Naive thymus-derived CD4-positive, alpha-beta T cell (primary cell): ENCODE measurements at regions not wholly inside any gene's neighbourhood (a gene's known extent, or its start where the extent isn't known, plus 50 kb on each side); places are given as distances from the start of the nearest gene placed in this dataset.
A peak's percentile ranks its signal among the peaks of the same experiment; 100 is the strongest.

ENCODE experiments used
- ATAC-seq: fragments of 150-1000 bp; cut with Tn5 transposase; 2 replicates; pipeline ENCODE4 v1.10.0; 2021; ENCODE audit warnings: mild to moderate bottlenecking, moderate library complexity
- CTCF ChIA-PET: fragments of 350-600 bp; sonication (Branson Sonifier 250); formaldehyde crosslinking; loops from one replicate; lab custom pipeline; 2021; ENCODE audit warnings: antibody characterized with exemption; lab: Charles Lee
- POLR2A ChIA-PET: fragments of 350-600 bp; sonication (Branson Sonifier 250); formaldehyde crosslinking; loops from one replicate; lab custom pipeline; 2021; ENCODE audit warnings: antibody characterized with exemption, inconsistent platforms; lab: Charles Lee
- DNase-seq, 9 donors: peaks; one replicate each; pipeline versions ENCODE4 v3.0.0 to v3.0.0-alpha.2; 2020 to 2022; ENCODE audit warnings: mixed read lengths in 1 of 9
- H3K27ac ChIP-seq: one replicate; pipeline ENCODE4 v1.7.0; 2013; ENCODE audit warnings: mild to moderate bottlenecking, low read depth, low read length, moderate library complexity
- H3K27me3 ChIP-seq, 2 donors: one replicate each; pipeline ENCODE4 v1.7.0; 2013; ENCODE audit warnings: low read length in 2 of 2, mild to moderate bottlenecking in 2 of 2, moderate library complexity in 2 of 2; ENCODE audit not compliant: control insufficient read depth in 2 of 2, insufficient read depth in 2 of 2
- H3K36me3 ChIP-seq, 3 experiments: 1 replicate in 2 of 3; 2 replicates in 1 of 3; pipeline ENCODE4 v1.7.0; 2013; ENCODE audit warnings: low read length in 3 of 3, mild to moderate bottlenecking in 3 of 3, moderate library complexity in 1 of 3; ENCODE audit not compliant: insufficient read depth in 3 of 3, control insufficient read depth in 2 of 3
- H3K4me1 ChIP-seq, 2 donors: one replicate each; pipeline ENCODE4 v1.7.0; 2013; ENCODE audit warnings: low read length in 2 of 2, mild to moderate bottlenecking in 2 of 2, moderate library complexity in 1 of 2; ENCODE audit not compliant: control insufficient read depth in 2 of 2, insufficient read depth in 2 of 2
- H3K4me3 ChIP-seq: 2 replicates; pipeline ENCODE4 v1.7.0; 2013; ENCODE audit warnings: mild to moderate bottlenecking, low read length
- H3K9me3 ChIP-seq, 3 experiments: 1 replicate in 2 of 3; 2 replicates in 1 of 3; pipeline ENCODE4 v1.7.0; 2013; ENCODE audit warnings: low read length in 3 of 3; ENCODE audit not compliant: control insufficient read depth in 2 of 3
- H3K27ac Mint-ChIP-seq, 9 donors: one replicate each; pipeline ENCODE4 v1.8.0; 2020 to 2022; ENCODE audit warnings: mixed read lengths in 9 of 9, mild to moderate bottlenecking in 8 of 9, moderate library complexity in 5 of 9, inconsistent platforms in 2 of 9
- H3K27me3 Mint-ChIP-seq, 5 donors: one replicate each; pipeline ENCODE4 v1.8.0; 2021 to 2022; ENCODE audit warnings: mixed read lengths in 5 of 5, mild to moderate bottlenecking in 1 of 5
- H3K36me3 Mint-ChIP-seq, 5 donors: one replicate each; pipeline ENCODE4 v1.8.0; 2020 to 2022; ENCODE audit warnings: mixed read lengths in 5 of 5, mild to moderate bottlenecking in 3 of 5, inconsistent platforms in 1 of 5
- H3K4me1 Mint-ChIP-seq, 7 donors: one replicate each; pipeline ENCODE4 v1.8.0; 2020 to 2022; ENCODE audit warnings: mixed read lengths in 7 of 7, mild to moderate bottlenecking in 3 of 7, inconsistent platforms in 1 of 7
- H3K4me3 Mint-ChIP-seq, 10 donors: one replicate each; pipeline ENCODE4 v1.8.0; 2020 to 2022; ENCODE audit warnings: mild to moderate bottlenecking in 10 of 10, mixed read lengths in 10 of 10, moderate library complexity in 6 of 10, inconsistent platforms in 2 of 10
- H3K9me3 Mint-ChIP-seq, 11 donors: one replicate each; pipeline ENCODE4 v1.8.0; 2020 to 2022; ENCODE audit warnings: mixed read lengths in 11 of 11, mild to moderate bottlenecking in 4 of 11, inconsistent platforms in 1 of 11, moderate library complexity in 1 of 11
- intact Hi-C, 2 donors: fragments of 100-400 bp; cut with micrococcal nuclease; formaldehyde crosslinking; loops; one replicate each; pipeline ENCODE4 v1.15.1; 2023

DNA sequence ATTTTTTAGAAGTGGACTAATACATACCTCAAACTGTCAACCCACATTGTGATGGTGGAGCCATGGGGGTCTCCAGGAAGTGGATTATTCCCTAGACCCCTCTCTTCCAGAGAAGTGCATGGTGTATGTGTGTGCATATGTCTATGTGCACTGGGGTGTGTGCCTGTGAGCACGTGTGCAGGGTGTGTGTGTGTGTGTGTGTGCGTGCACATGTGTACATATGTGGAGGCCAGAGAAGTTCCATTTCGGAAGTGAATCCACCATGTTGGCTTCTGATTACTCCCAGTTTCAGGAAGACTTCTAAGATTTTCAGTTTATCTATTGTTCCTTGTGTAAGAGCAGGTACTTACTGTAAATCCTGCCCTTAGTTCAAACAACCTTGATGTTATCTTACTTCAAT is 208.5 kb upstream of the SULF2 start:
- no peaks in the 10 kb centered on the region for H3K9me3 ChIP-seq
- no peaks in the 10 kb centered on the region for H3K36me3 ChIP-seq
- no peaks in the 10 kb centered on the region for H3K4me1 Mint-ChIP-seq
- ChIA-PET CTCF (no interaction called here), POLR2A (no interaction called here)
- H3K27me3 ChIP-seq = no peaks in the 10 kb centered on the region
- ATAC-seq = no peak
- H3K4me3 ChIP-seq = no peak overlapping the region
- H3K4me1 ChIP-seq = no peaks in the 10 kb centered on the region
- no peak overlapping the region for H3K4me3 Mint-ChIP-seq
- peaks cover 0 to 9% (median 0%) of the 10 kb centered on the region in 11 donors for H3K9me3 Mint-ChIP-seq
- intact Hi-C loops = no loop called here
- H3K27ac ChIP-seq = no peak overlapping the region
- H3K27ac Mint-ChIP-seq = no peak overlapping the region
- DNase-seq = no peak
- peaks cover 8 to 25% (median 15%) of the 10 kb centered on the region in 5 donors for H3K27me3 Mint-ChIP-seq
- no peaks in the 10 kb centered on the region for H3K36me3 Mint-ChIP-seq

DNA sequence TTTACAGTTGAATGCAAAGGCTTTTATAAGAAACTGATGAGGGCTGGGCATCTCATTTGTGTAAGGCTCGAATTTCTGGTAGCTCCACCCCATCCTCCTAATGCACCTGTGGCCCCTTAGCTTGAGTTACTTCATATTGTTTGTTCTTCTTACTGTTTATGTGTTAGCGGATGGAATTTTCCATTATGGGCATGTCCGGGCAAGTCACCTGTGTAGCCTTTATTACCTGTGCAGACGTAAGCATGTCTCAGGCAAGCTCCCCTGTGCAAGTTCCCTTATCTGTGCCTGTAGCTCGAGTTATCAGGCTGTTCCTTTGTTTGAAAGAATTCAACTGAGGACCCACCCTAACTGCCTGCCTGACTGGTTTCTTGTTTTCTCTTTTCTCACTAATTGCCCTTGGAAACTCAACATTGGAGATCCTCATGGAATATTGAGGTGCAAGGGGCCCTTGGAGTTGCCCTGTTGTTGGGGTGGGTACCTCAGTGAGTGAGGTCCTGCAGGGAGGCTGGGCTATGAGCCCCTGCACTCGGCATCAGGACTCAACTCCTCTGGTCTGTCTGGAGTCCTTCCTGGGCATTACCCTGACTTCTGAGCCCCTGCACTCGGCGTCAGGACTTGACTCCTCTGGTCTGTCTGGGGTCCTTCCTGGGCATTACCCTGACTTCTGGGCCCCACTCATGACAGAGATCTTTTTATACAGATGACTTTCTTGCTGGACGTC is 207.9 kb upstream of the SULF2 start:
- H3K4me1 Mint-ChIP-seq = no peaks in the 10 kb centered on the region
- H3K4me3 Mint-ChIP-seq = no peak overlapping the region
- H3K27ac Mint-ChIP-seq = peak overlapping the region in 1 of 9 donors; percentile 29
- H3K36me3 Mint-ChIP-seq = no peaks in the 10 kb centered on the region
- no peak overlapping the region for H3K4me3 ChIP-seq
- no peaks in the 10 kb centered on the region for H3K9me3 ChIP-seq
- peaks cover 0 to 9% (median 0%) of the 10 kb centered on the region in 11 donors for H3K9me3 Mint-ChIP-seq
- H3K27me3 ChIP-seq = no peaks in the 10 kb centered on the region
- no peak for ATAC-seq
- H3K4me1 ChIP-seq = no peaks in the 10 kb centered on the region
- DNase-seq = no peak
- CTCF ChIA-PET = no interaction called here
- POLR2A ChIA-PET = no interaction called here
- H3K36me3 ChIP-seq = no peaks in the 10 kb centered on the region
- peaks cover 8 to 25% (median 15%) of the 10 kb centered on the region in 5 donors for H3K27me3 Mint-ChIP-seq
- intact Hi-C loops = no loop called here
- no peak overlapping the region for H3K27ac ChIP-seq

- H3K36me3 ChIP-seq = no peaks in the 10 kb centered on the region
- Mint-ChIP-seq H3K36me3 (no peaks in the 10 kb centered on the region), H3K4me1 (no peaks in the 10 kb centered on the region)
Measured at GRCh38 chr20:47991875-47992488, 206.7 kb upstream of the SULF2 start.

DNA sequence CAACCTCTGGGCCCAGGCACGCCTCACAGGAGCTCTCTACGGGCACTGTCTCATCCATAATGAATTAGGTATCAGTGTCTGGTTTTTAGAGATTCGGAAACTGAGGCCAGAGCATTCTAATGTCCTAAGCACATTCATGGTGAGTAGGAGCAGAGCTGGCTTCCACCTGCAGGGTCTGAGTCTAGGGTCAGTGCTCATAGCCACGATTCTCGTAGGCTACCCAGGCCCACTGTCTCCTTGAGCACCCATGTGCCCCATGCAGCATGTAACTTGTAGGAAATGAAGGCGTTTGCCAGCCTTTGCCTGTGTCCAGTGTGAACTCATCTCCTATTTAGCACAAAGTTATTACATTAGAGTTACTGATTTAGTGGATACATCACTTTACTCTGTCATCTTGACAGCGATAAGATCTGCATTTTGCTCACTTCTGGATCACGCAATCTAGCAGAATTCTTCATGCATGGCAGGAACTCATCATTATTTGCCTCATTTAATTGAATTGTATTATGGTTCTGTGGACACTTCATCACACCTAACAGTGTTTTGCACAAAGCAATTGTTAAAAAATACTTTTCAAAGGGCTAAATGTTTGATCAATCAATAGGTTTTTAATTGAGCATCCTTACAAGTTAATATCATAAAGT is 205.3 kb upstream of the SULF2 start:
- ChIA-PET POLR2A (no interaction called here), CTCF (no interaction called here)
- DNase-seq (no peak), ATAC-seq (no peak)
- H3K4me3 ChIP-seq = no peak overlapping the region
- no peaks in the 10 kb centered on the region for H3K27me3 ChIP-seq
- no peaks in the 10 kb centered on the region for H3K36me3 Mint-ChIP-seq
- no peak overlapping the region for H3K27ac ChIP-seq
- H3K27ac Mint-ChIP-seq = no peak overlapping the region
- no peaks in the 10 kb centered on the region for H3K4me1 Mint-ChIP-seq
- H3K4me1 ChIP-seq = no peaks in the 10 kb centered on the region
- peaks cover 4 to 14% (median 9%) of the 10 kb centered on the region in 5 donors for H3K27me3 Mint-ChIP-seq
- peaks cover 0 to 9% (median 0%) of the 10 kb centered on the region in 11 donors for H3K9me3 Mint-ChIP-seq
- intact Hi-C loops = no loop called here
- no peaks in the 10 kb centered on the region for H3K9me3 ChIP-seq
- H3K4me3 Mint-ChIP-seq = no peak overlapping the region
- no peaks in the 10 kb centered on the region for H3K36me3 ChIP-seq

More at GRCh38 chr20:47991875-47992488, 206.7 kb upstream of the SULF2 start:
- H3K27ac Mint-ChIP-seq = no peak overlapping the region
- Histone ChIP-seq H3K4me1 (no peaks in the 10 kb centered on the region), H3K9me3 (no peaks in the 10 kb centered on the region), H3K4me3 (no peak overlapping the region), H3K27ac (no peak overlapping the region), H3K27me3 (no peaks in the 10 kb centered on the region)
- H3K9me3 Mint-ChIP-seq = peaks cover 0 to 9% (median 0%) of the 10 kb centered on the region in 11 donors
- intact Hi-C loops = no loop called here
- ChIA-PET CTCF (no interaction called here), POLR2A (no interaction called here)
- ATAC-seq = no peak
- peaks cover 7 to 17% (median 9%) of the 10 kb centered on the region in 5 donors for H3K27me3 Mint-ChIP-seq
- no peak overlapping the region for H3K4me3 Mint-ChIP-seq
- DNase-seq = no peak

- CTCF ChIA-PET = no interaction called here
- no peaks in the 10 kb centered on the region for H3K27me3 ChIP-seq
- H3K36me3 Mint-ChIP-seq = no peaks in the 10 kb centered on the region
- no peaks in the 10 kb centered on the region for H3K4me1 Mint-ChIP-seq
- no peak overlapping the region for H3K4me3 ChIP-seq
- no peak overlapping the region for H3K27ac ChIP-seq
- ATAC-seq (no peak), DNase-seq (no peak)
- peaks cover 4 to 14% (median 8%) of the 10 kb centered on the region in 5 donors for H3K27me3 Mint-ChIP-seq
- intact Hi-C loops = no loop called here
- peaks cover 0 to 9% (median 0%) of the 10 kb centered on the region in 11 donors for H3K9me3 Mint-ChIP-seq
- no peak overlapping the region for H3K4me3 Mint-ChIP-seq
- no peak overlapping the region for H3K27ac Mint-ChIP-seq
- POLR2A ChIA-PET = no interaction called here
- no peaks in the 10 kb centered on the region for H3K9me3 ChIP-seq
- H3K4me1 ChIP-seq = no peaks in the 10 kb centered on the region
- no peaks in the 10 kb centered on the region for H3K36me3 ChIP-seq
Measured at GRCh38 chr20:47989957-47990356, 204.7 kb upstream of the SULF2 start.

- no peak overlapping the region for H3K27ac ChIP-seq
- Mint-ChIP-seq H3K27ac (no peak overlapping the region), H3K4me3 (no peak overlapping the region), H3K27me3 (peaks cover 2 to 20% (median 6%) of the 10 kb centered on the region in 5 donors), H3K9me3 (peaks cover 0 to 4% (median 0%) of the 10 kb centered on the region in 11 donors), H3K36me3 (no peaks in the 10 kb centered on the region), H3K4me1 (no peaks in the 10 kb centered on the region)
- CTCF ChIA-PET = no interaction called here
- no peaks in the 10 kb centered on the region for H3K4me1 ChIP-seq
- intact Hi-C loops = no loop called here
- H3K9me3 ChIP-seq = no peaks in the 10 kb centered on the region
- DNase-seq (no peak), ATAC-seq (no peak)
- POLR2A ChIA-PET = no interaction called here
- no peaks in the 10 kb centered on the region for H3K36me3 ChIP-seq
- H3K27me3 ChIP-seq = no peaks in the 10 kb centered on the region
- no peak overlapping the region for H3K4me3 ChIP-seq
Measured at GRCh38 chr20:47988676-47989075, 203.4 kb upstream of the SULF2 start.
